Astrocyte (in vitro differentiated cells and primary cell): ENCODE measurements at regions not wholly inside any gene's neighbourhood (a gene's known extent, or its start where the extent isn't known, plus 50 kb on each side); places are given as distances from the start of the nearest gene placed in this dataset.

Experiments
- DNase-seq: peaks from one replicate; pipeline ENCODE4 v3.0.0-alpha.2; 2010; ENCODE audit warnings: low read depth
- FAIRE-seq: peaks from 2 replicates; lab custom pipeline; 2011; peaks lifted over from hg19 to GRCh38; lab: Jason Lieb, UNC
- H2AFZ ChIP-seq: 2 replicates; pipeline ENCODE4 v1.6.0; 2012; ENCODE audit warnings: low read depth, low read length, inconsistent platforms
- H3K27ac ChIP-seq: 2 replicates; pipeline ENCODE4 v1.5.1; 2011; ENCODE audit warnings: low read depth, low read length, inconsistent platforms
- H3K27me3 ChIP-seq: 2 replicates; pipeline ENCODE4 v1.6.0; 2011; ENCODE audit warnings: low read length, inconsistent platforms; ENCODE audit not compliant: insufficient read depth
- H3K36me3 ChIP-seq: 2 replicates; pipeline ENCODE4 v1.5.1; 2011; ENCODE audit warnings: low read length, inconsistent platforms; ENCODE audit not compliant: insufficient read depth
- H3K4me1 ChIP-seq: 2 replicates; pipeline ENCODE4 v1.5.1; 2011; ENCODE audit warnings: low read length, inconsistent platforms; ENCODE audit not compliant: insufficient read depth
- H3K4me2 ChIP-seq: 2 replicates; pipeline ENCODE4 v1.6.0; 2012; ENCODE audit warnings: low read length, inconsistent platforms
- H3K4me3 ChIP-seq: 2 replicates; pipeline ENCODE4 v1.5.1; 2011; ENCODE audit warnings: low read depth, mild to moderate bottlenecking, low read length, inconsistent platforms; ENCODE audit not compliant: insufficient read depth
- H3K79me2 ChIP-seq: 2 replicates; pipeline ENCODE4 v1.6.0; 2012; ENCODE audit warnings: mild to moderate bottlenecking, low read length, inconsistent platforms; ENCODE audit not compliant: insufficient read depth
- H3K9ac ChIP-seq: 2 replicates; pipeline ENCODE4 v1.6.0; 2012; ENCODE audit warnings: mild to moderate bottlenecking, low read length, inconsistent platforms
- H3K9me3 ChIP-seq: 2 replicates; pipeline ENCODE4 v1.5.1; 2012; ENCODE audit warnings: low read depth, mild to moderate bottlenecking, low read length, inconsistent platforms; ENCODE audit not compliant: insufficient read depth
- H4K20me1 ChIP-seq: 2 replicates; pipeline ENCODE4 v1.6.0; 2012; ENCODE audit warnings: low read length, inconsistent platforms; ENCODE audit not compliant: insufficient read depth
- H3K27ac Mint-ChIP-seq: one replicate; pipeline ENCODE4 v1.8.0; 2021; ENCODE audit warnings: mild to moderate bottlenecking, mixed read lengths; ENCODE audit not compliant: unreplicated experiment
- H3K27me3 Mint-ChIP-seq: one replicate; pipeline ENCODE4 v1.8.0; 2021; ENCODE audit warnings: low read depth, mixed read lengths; ENCODE audit not compliant: unreplicated experiment
- H3K36me3 Mint-ChIP-seq: one replicate; pipeline ENCODE4 v1.8.0; 2021; ENCODE audit warnings: low read depth, mixed read lengths; ENCODE audit not compliant: unreplicated experiment
- H3K4me1 Mint-ChIP-seq: one replicate; pipeline ENCODE4 v1.8.0; 2021; ENCODE audit warnings: low read depth, mixed read lengths; ENCODE audit not compliant: unreplicated experiment
- H3K4me3 Mint-ChIP-seq: one replicate; pipeline ENCODE4 v1.8.0; 2021; ENCODE audit warnings: mild to moderate bottlenecking, moderate library complexity, mixed read lengths; ENCODE audit not compliant: unreplicated experiment
- H3K9me3 Mint-ChIP-seq: one replicate; pipeline ENCODE4 v1.8.0; 2021; ENCODE audit warnings: mild to moderate bottlenecking, mixed read lengths; ENCODE audit not compliant: unreplicated experiment
- EZH2 ChIP-seq: IDR thresholded peaks from 2 replicates; pipeline ENCODE4 v1.6.1; 2012; ENCODE audit warnings: mild to moderate bottlenecking, low read length, inconsistent platforms; ENCODE audit not compliant: insufficient read depth
- TF ChIP-seq, protein P1 (sequence below): IDR thresholded peaks from 2 replicates; pipeline ENCODE4 v1.5.1; 2011; ENCODE audit warnings: low read depth, mild to moderate bottlenecking, inconsistent platforms, low read length, moderate library complexity; ENCODE audit not compliant: insufficient read depth

DNA sequence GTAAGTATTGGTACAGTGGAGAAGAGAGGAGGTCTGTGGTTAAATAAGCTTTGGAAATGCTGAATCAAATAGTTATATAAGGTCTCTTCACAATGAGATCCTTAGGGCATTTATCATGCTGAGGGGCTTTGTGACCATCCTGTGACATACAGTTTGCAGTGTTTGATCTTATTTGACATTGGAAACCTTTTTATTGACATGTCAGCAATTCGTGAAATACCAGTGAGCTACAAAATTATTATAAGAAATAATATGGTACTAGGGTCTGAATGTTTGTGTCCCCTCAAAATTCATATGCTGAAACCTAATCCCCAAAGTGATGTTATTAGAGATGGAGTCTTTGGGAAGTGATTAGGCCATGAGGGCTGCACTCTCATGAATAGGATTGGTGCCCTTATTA lies 98.4 kb downstream of the MID1IP1 start:
- no peaks in the 10 kb centered on the region for H3K79me2 ChIP-seq
- no peak overlapping the region for H3K4me3 ChIP-seq
- Mint-ChIP-seq H3K27me3 (no peaks in the 10 kb centered on the region), H3K27ac (no peak overlapping the region), H3K4me1 (peaks cover 6% of the 10 kb centered on the region), H3K9me3 (no peaks in the 10 kb centered on the region), H3K36me3 (no peaks in the 10 kb centered on the region), H3K4me3 (no peak overlapping the region)
- no peak overlapping the region for H3K4me2 ChIP-seq
- TF ChIP-seq, protein P1, sequence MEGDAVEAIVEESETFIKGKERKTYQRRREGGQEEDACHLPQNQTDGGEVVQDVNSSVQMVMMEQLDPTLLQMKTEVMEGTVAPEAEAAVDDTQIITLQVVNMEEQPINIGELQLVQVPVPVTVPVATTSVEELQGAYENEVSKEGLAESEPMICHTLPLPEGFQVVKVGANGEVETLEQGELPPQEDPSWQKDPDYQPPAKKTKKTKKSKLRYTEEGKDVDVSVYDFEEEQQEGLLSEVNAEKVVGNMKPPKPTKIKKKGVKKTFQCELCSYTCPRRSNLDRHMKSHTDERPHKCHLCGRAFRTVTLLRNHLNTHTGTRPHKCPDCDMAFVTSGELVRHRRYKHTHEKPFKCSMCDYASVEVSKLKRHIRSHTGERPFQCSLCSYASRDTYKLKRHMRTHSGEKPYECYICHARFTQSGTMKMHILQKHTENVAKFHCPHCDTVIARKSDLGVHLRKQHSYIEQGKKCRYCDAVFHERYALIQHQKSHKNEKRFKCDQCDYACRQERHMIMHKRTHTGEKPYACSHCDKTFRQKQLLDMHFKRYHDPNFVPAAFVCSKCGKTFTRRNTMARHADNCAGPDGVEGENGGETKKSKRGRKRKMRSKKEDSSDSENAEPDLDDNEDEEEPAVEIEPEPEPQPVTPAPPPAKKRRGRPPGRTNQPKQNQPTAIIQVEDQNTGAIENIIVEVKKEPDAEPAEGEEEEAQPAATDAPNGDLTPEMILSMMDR: no peak
- TF ChIP-seq EZH2: no peak
- no peaks in the 10 kb centered on the region for H3K36me3 ChIP-seq
- no peak overlapping the region for H2AFZ ChIP-seq
- H3K9ac ChIP-seq: no peak overlapping the region
- DNase-seq (no peak), FAIRE-seq (peak; percentile 68)
- H3K27ac ChIP-seq: no peak overlapping the region
- H3K4me1 ChIP-seq: no peaks in the 10 kb centered on the region
- no peaks in the 10 kb centered on the region for H3K9me3 ChIP-seq
- no peaks in the 10 kb centered on the region for H3K27me3 ChIP-seq
- no peaks in the 10 kb centered on the region for H4K20me1 ChIP-seq

DNA sequence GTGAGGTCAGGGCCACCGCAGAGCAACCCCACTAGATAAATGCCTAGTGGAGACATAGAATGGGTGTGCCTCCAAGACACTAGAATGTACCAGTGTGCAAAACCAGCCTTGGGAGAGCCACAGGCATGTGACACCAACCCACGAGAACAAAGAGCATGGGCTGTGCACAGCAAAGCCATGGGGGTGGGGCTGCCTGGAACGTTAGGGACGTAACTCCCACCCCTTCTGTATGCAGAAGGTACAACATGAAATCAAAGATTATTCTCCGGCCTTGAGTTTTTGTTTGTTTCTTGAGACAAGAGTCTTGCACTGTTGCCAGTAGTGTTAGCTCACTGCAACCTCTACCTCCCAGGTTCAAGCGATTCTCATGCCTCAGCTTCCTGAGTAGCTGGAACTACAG lies 99.5 kb downstream of the MID1IP1 start:
- no peaks in the 10 kb centered on the region for H3K4me1 Mint-ChIP-seq
- no peak overlapping the region for H3K27ac Mint-ChIP-seq
- no peak overlapping the region for H3K4me2 ChIP-seq
- no peak overlapping the region for H3K27ac ChIP-seq
- no peaks in the 10 kb centered on the region for H3K79me2 ChIP-seq
- H3K4me3 Mint-ChIP-seq: no peak overlapping the region
- H3K9ac ChIP-seq: no peak overlapping the region
- no peaks in the 10 kb centered on the region for H3K4me1 ChIP-seq
- H3K27me3 Mint-ChIP-seq: no peaks in the 10 kb centered on the region
- no peaks in the 10 kb centered on the region for H3K36me3 Mint-ChIP-seq
- H3K9me3 ChIP-seq: no peaks in the 10 kb centered on the region
- no peak overlapping the region for H2AFZ ChIP-seq
- no peak for DNase-seq
- H3K27me3 ChIP-seq: no peaks in the 10 kb centered on the region
- H4K20me1 ChIP-seq: no peaks in the 10 kb centered on the region
- no peak for TF ChIP-seq EZH2
- TF ChIP-seq, protein P1: no peak
- no peaks in the 10 kb centered on the region for H3K9me3 Mint-ChIP-seq
- no peaks in the 10 kb centered on the region for H3K36me3 ChIP-seq
- no peak overlapping the region for H3K4me3 ChIP-seq
- FAIRE-seq: no peak

DNA sequence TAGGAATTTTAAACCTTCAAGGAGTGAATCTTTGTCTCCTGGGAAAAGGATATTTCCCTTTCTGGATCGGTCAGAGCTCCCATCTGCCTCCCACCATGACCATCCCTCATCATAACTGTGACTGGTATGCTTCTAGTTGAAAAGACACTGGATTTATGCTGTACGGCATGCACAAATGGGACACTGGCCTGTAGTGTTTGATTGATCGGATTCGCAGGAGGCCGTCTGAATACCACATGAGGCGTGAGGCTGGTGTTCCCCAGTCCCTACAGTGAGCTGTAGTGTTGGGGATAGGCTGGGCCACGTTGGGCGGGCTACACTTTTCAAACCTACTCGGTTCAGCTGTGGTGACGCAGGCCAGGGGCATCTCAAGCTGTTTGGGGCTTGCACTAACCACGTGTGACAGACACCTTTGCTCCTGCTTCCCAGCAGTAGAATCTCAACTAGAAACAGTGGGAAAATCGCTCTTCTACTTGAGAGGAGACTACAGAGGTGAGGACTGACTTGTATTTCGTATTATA lies 101.8 kb downstream of the MID1IP1 start:
- H3K4me2 ChIP-seq: no peak overlapping the region
- H3K27me3 Mint-ChIP-seq: no peaks in the 10 kb centered on the region
- H3K4me1 ChIP-seq: no peaks in the 10 kb centered on the region
- no peak overlapping the region for H3K9ac ChIP-seq
- FAIRE-seq: no peak
- H4K20me1 ChIP-seq: no peaks in the 10 kb centered on the region
- TF ChIP-seq, protein P1: no peak
- TF ChIP-seq EZH2: no peak
- H3K4me3 Mint-ChIP-seq: no peak overlapping the region
- H3K36me3 ChIP-seq: no peaks in the 10 kb centered on the region
- H3K4me3 ChIP-seq: no peak overlapping the region
- DNase-seq: no peak
- H3K9me3 ChIP-seq: no peaks in the 10 kb centered on the region
- no peaks in the 10 kb centered on the region for H3K36me3 Mint-ChIP-seq
- H3K4me1 Mint-ChIP-seq: no peaks in the 10 kb centered on the region
- no peak overlapping the region for H3K27ac ChIP-seq
- H3K9me3 Mint-ChIP-seq: no peaks in the 10 kb centered on the region
- H2AFZ ChIP-seq: no peak overlapping the region
- no peaks in the 10 kb centered on the region for H3K27me3 ChIP-seq
- H3K79me2 ChIP-seq: no peaks in the 10 kb centered on the region
- no peak overlapping the region for H3K27ac Mint-ChIP-seq
